GM06990 (cell line): ENCODE measurements at regions not wholly inside any gene's neighbourhood (a gene's known extent, or its start where the extent isn't known, plus 50 kb on each side); places are given as distances from the start of the nearest gene placed in this dataset.

Experiments
- DNase-seq: peaks from one replicate; pipeline ENCODE4 v3.0.0-alpha.2; 2011; ENCODE audit not compliant: insufficient read length; ENCODE audit errors: extremely low read depth
- H3K27me3 ChIP-seq: replicated peaks from 2 replicates; pipeline ENCODE4 v1.6.0; 2011; ENCODE audit warnings: low read length; ENCODE audit not compliant: control insufficient read depth, insufficient read depth
- H3K36me3 ChIP-seq: 2 replicates; pipeline ENCODE4 v1.5.1; 2011; ENCODE audit warnings: low read length; ENCODE audit not compliant: control insufficient read depth, insufficient read depth
- H3K4me3 ChIP-seq: replicated peaks from 2 replicates; pipeline ENCODE4 v1.5.1; 2011; ENCODE audit warnings: low read depth, mild to moderate bottlenecking, control low read depth, low read length
- TF ChIP-seq, protein P1 (sequence below): IDR thresholded peaks from 2 replicates; pipeline ENCODE4 v1.5.1; 2011; ENCODE audit warnings: low read length, control low read depth, mild to moderate bottlenecking, inconsistent platforms; ENCODE audit not compliant: insufficient read depth, poor library complexity, severe bottlenecking

DNA sequence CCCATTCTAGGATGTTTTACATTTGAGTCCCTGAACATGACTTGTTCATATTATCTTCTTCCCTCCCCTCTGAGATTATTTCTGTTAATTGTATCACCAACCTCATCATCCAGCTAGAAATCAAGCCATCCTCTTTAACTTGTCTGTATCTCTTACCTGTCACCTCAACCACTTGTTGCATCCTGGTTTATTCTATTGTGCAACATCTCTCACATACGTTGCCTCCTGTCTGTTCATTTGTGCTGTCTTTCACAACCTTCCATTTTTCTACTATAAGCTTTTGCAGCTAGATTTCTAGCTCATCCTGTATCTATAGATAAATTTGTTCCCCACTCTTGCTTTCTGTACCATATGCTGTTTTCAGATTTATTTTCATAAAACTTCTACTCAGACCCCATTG, 183.7 kb downstream of the MCHR2 start:
- no peak for DNase-seq
- Histone ChIP-seq H3K4me3 (no peak overlapping the region), H3K36me3 (no peaks in the 10 kb centered on the region), H3K27me3 (no peaks in the 10 kb centered on the region)
- TF ChIP-seq, protein P1, sequence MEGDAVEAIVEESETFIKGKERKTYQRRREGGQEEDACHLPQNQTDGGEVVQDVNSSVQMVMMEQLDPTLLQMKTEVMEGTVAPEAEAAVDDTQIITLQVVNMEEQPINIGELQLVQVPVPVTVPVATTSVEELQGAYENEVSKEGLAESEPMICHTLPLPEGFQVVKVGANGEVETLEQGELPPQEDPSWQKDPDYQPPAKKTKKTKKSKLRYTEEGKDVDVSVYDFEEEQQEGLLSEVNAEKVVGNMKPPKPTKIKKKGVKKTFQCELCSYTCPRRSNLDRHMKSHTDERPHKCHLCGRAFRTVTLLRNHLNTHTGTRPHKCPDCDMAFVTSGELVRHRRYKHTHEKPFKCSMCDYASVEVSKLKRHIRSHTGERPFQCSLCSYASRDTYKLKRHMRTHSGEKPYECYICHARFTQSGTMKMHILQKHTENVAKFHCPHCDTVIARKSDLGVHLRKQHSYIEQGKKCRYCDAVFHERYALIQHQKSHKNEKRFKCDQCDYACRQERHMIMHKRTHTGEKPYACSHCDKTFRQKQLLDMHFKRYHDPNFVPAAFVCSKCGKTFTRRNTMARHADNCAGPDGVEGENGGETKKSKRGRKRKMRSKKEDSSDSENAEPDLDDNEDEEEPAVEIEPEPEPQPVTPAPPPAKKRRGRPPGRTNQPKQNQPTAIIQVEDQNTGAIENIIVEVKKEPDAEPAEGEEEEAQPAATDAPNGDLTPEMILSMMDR, result no peak

GRCh38 chr6:99810942-99811620, 182.9 kb downstream of the MCHR2 start:
- no peak for DNase-seq
- TF ChIP-seq, protein P1, result no peak
- Histone ChIP-seq H3K27me3 (no peaks in the 10 kb centered on the region), H3K4me3 (no peak overlapping the region), H3K36me3 (no peaks in the 10 kb centered on the region)

GRCh38 chr6:99811636-99812035, 182.4 kb downstream of the MCHR2 start:
- Histone ChIP-seq H3K27me3 (no peaks in the 10 kb centered on the region), H3K36me3 (no peaks in the 10 kb centered on the region), H3K4me3 (no peak overlapping the region)
- TF ChIP-seq, protein P1, result no peak
- DNase-seq, result no peak

GRCh38 chr6:99813565-99813964, 180.5 kb downstream of the MCHR2 start:
- Histone ChIP-seq H3K36me3 (no peaks in the 10 kb centered on the region), H3K27me3 (no peaks in the 10 kb centered on the region), H3K4me3 (no peak overlapping the region)
- DNase-seq, result no peak
- TF ChIP-seq, protein P1, result no peak

DNA sequence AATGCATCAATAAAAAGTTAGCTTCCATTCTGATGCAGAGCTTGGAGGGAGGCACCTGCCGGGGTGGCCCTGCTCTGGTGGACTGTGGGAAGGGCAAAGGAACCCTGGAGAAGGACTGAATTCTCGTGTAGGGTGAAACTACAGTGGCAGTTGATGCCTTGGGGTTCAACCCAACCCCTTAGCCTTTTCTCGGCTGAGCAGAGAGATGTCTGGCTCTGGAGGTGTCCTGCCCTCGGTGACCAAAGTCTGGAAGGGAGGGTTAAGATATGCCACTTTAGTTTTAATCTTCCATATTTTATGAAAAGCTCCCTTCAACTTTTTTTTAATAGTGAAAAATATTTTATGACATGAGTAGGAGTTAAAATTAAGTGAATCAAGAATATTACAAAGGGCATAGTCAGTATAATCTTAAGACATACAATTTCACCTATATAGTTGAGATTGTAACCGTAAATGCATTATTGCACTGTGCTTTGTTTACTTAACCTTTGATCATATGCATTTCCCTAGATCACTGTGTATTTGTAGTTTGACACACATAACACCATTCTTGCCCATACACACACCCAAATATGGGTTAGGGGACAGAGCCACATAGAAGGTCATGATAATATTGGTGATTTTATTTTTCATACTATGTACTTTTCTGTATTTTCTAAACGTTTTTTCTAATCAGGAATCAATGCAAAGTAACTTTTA, 179.6 kb downstream of the MCHR2 start:
- no peaks in the 10 kb centered on the region for H3K27me3 ChIP-seq
- TF ChIP-seq, protein P1, result no peak
- no peaks in the 10 kb centered on the region for H3K36me3 ChIP-seq
- DNase-seq, result no peak
- no peak overlapping the region for H3K4me3 ChIP-seq
